SW 1271 (cell line): ENCODE measurements at regions not wholly inside any gene's neighbourhood (a gene's known extent, or its start where the extent isn't known, plus 50 kb on each side); places are given as distances from the start of the nearest gene placed in this dataset.
"Not testable (repeated sequence)": the region's sequence is repeated elsewhere in the genome, so short reads cannot be mapped to it uniquely, and the experiment has no call there.

Experiments
- DNase-seq, 2 experiments: peaks; one replicate each; lab custom pipeline; 2025; lab: John Stamatoyannopoulos, UW

- DNase-seq = no peak
Observed at GRCh38 chrX:40243755-40244515, 146.2 kb upstream of the BCOR start.

- no peak for DNase-seq
Observed at GRCh38 chrX:40240844-40241243, 143.1 kb upstream of the BCOR start.

GRCh38 chrX:40237731-40238178 is 140.0 kb upstream of the BCOR start:
- DNase-seq = no peak

GRCh38 chrX:40230646-40231045 is 132.9 kb upstream of the BCOR start:
- DNase-seq = no peak

GRCh38 chrX:40227125-40227524 is 129.4 kb upstream of the BCOR start:
- DNase-seq = no peak

GRCh38 chrX:40224658-40225057 is 126.9 kb upstream of the BCOR start:
- no peak for DNase-seq

GRCh38 chrX:40222612-40223011 is 124.9 kb upstream of the BCOR start:
- not testable (repeated sequence) for DNase-seq

GRCh38 chrX:40213092-40213491 is 115.3 kb upstream of the BCOR start:
- DNase-seq = no peak

- DNase-seq = no peak
Observed at GRCh38 chrX:40209951-40210617, 112.3 kb upstream of the BCOR start.

- no peak for DNase-seq
Observed at GRCh38 chrX:40207626-40208025, 109.9 kb upstream of the BCOR start.

GRCh38 chrX:40205471-40205870 is 107.7 kb upstream of the BCOR start:
- DNase-seq = no peak

GRCh38 chrX:40202456-40202855 is 104.7 kb upstream of the BCOR start:
- no peak for DNase-seq

GRCh38 chrX:40201329-40201885 is 103.6 kb upstream of the BCOR start:
- no peak for DNase-seq

- DNase-seq = no peak
Observed at GRCh38 chrX:40199704-40200103, 101.9 kb upstream of the BCOR start.

GRCh38 chrX:40197071-40197470 is 99.3 kb upstream of the BCOR start:
- DNase-seq = no peak

- DNase-seq = no peak
Observed at GRCh38 chrX:40195368-40195767, 97.6 kb upstream of the BCOR start.

GRCh38 chrX:40192196-40192595 is 94.4 kb upstream of the BCOR start:
- DNase-seq = no peak

GRCh38 chrX:40189637-40190036 is 91.9 kb upstream of the BCOR start:
- no peak for DNase-seq

- DNase-seq = no peak
Observed at GRCh38 chrX:40188573-40189417, 91.0 kb upstream of the BCOR start.

- no peak for DNase-seq
Observed at GRCh38 chrX:40184968-40185367, 87.2 kb upstream of the BCOR start.

- DNase-seq = no peak
Observed at GRCh38 chrX:40182615-40183014, 84.9 kb upstream of the BCOR start.

- no peak for DNase-seq
Observed at GRCh38 chrX:40182095-40182494, 84.3 kb upstream of the BCOR start.
